ENCODE measurements at regions not wholly inside any gene's neighbourhood (a gene's known extent, or its start where the extent isn't known, plus 50 kb on each side); places are given as distances from the start of the nearest gene placed in this dataset.
"Not testable (repeated sequence)": the region's sequence is repeated elsewhere in the genome, so short reads cannot be mapped to it uniquely, and the experiment has no call there.

GRCh38 chr2:89767572-89768435 lies 1076.3 kb downstream of the RPIA start:
- POLR2A ChIA-PET: no interaction called here
- H3K36me3 Mint-ChIP-seq: peaks cover 0 to 13% (median 7%) of the 10 kb centered on the region in 5 donors
- peaks cover 0 to 3% (median 0%) of the 10 kb centered on the region in 7 donors for H3K4me1 Mint-ChIP-seq
- Histone ChIP-seq H3K27ac (ENCODE audit: low read depth, low read length) (no peak overlapping the region), H3K27me3 (ENCODE audit: control insufficient read depth in 2 of 2, insufficient read depth in 2 of 2, low read length in 2 of 2) (peaks cover 0 to 5% of the 10 kb centered on the region in 2 donors), H3K4me3 (ENCODE audit: low read length) (no peak overlapping the region), H3K36me3 (ENCODE audit: control insufficient read depth in 2 of 3, insufficient read depth in 3 of 3, low read length in 3 of 3) (no peaks in the 10 kb centered on the region), H3K4me1 (ENCODE audit: control insufficient read depth in 2 of 2, insufficient read depth in 2 of 2, low read length in 2 of 2) (no peaks in the 10 kb centered on the region), H3K9me3 (ENCODE audit: control insufficient read depth in 2 of 3, low read length in 3 of 3) (peaks cover 0 to 5% (median 0%) of the 10 kb centered on the region in 3 experiments)
- CTCF ChIA-PET: no interaction called here
- H3K27me3 Mint-ChIP-seq: peaks cover 22 to 55% (median 38%) of the 10 kb centered on the region in 5 donors
- H3K27ac Mint-ChIP-seq: no peak overlapping the region
- no peak overlapping the region for H3K4me3 Mint-ChIP-seq
- ATAC-seq (no peak), DNase-seq (no peak)
- intact Hi-C loops (cut with micrococcal nuclease): no loop called here
- peaks cover 12 to 56% (median 26%) of the 10 kb centered on the region in 11 donors for H3K9me3 Mint-ChIP-seq

- peaks cover 10 to 69% (median 21%) of the 10 kb centered on the region in 3 experiments for H3K9me3 ChIP-seq (ENCODE audit: control insufficient read depth in 2 of 3, low read length in 3 of 3)
- H3K4me1 Mint-ChIP-seq: no peaks in the 10 kb centered on the region
- no peaks in the 10 kb centered on the region for H3K27me3 ChIP-seq (ENCODE audit: control insufficient read depth in 2 of 2, insufficient read depth in 2 of 2, low read length in 2 of 2)
- H3K4me1 ChIP-seq (ENCODE audit: control insufficient read depth in 2 of 2, insufficient read depth in 2 of 2, low read length in 2 of 2): no peaks in the 10 kb centered on the region
- no peak overlapping the region for H3K4me3 Mint-ChIP-seq
- ATAC-seq (no peak), DNase-seq (no peak)
- peaks cover 4 to 83% (median 44%) of the 10 kb centered on the region in 5 donors for H3K36me3 Mint-ChIP-seq
- no peak overlapping the region for H3K4me3 ChIP-seq (ENCODE audit: low read length)
- H3K9me3 Mint-ChIP-seq: peaks cover 62 to 96% (median 80%) of the 10 kb centered on the region in 11 donors
- H3K27ac Mint-ChIP-seq: no peak overlapping the region
- CTCF ChIA-PET: no interaction called here
- no peaks in the 10 kb centered on the region for H3K27me3 Mint-ChIP-seq
- intact Hi-C loops (cut with micrococcal nuclease): no loop called here
- POLR2A ChIA-PET: no interaction called here
- no peaks in the 10 kb centered on the region for H3K36me3 ChIP-seq (ENCODE audit: control insufficient read depth in 2 of 3, insufficient read depth in 3 of 3, low read length in 3 of 3)
- no peak overlapping the region for H3K27ac ChIP-seq (ENCODE audit: low read depth, low read length)
These were observed 1084.4 kb downstream of the RPIA start for GRCh38 chr2:89775885-89776284.

DNA sequence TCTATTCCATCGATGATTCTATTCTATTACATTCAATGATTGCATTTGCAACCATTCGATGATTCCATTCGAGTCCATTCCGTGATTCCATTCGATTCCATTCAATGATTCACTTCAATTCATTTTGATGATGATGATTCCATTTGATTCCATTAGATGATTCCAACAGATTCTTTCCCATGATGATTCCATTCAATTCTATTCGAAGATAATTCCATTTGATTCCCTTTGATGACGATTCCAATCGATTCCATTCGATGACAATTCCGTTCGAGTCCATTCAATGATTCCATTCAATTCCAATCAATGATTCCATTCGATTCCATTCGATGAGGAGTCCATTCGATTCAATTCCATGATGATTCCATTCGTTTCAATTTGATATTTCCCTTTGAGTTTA lies 1088.8 kb downstream of the RPIA start:
- Histone ChIP-seq H3K27me3 (ENCODE audit: control insufficient read depth in 2 of 2, insufficient read depth in 2 of 2, low read length in 2 of 2) (no peaks in the 10 kb centered on the region), H3K36me3 (ENCODE audit: control insufficient read depth in 2 of 3, insufficient read depth in 3 of 3, low read length in 3 of 3) (no peaks in the 10 kb centered on the region), H3K4me1 (ENCODE audit: control insufficient read depth in 2 of 2, insufficient read depth in 2 of 2, low read length in 2 of 2) (no peaks in the 10 kb centered on the region), H3K9me3 (ENCODE audit: control insufficient read depth in 2 of 3, low read length in 3 of 3) (peaks cover 10 to 72% (median 26%) of the 10 kb centered on the region in 3 experiments), H3K4me3 (ENCODE audit: low read length) (no peak overlapping the region), H3K27ac (ENCODE audit: low read depth, low read length) (no peak overlapping the region)
- H3K4me1 Mint-ChIP-seq: peaks cover 0 to 2% (median 0%) of the 10 kb centered on the region in 7 donors
- ATAC-seq: no peak
- peaks cover 4 to 95% (median 69%) of the 10 kb centered on the region in 5 donors for H3K36me3 Mint-ChIP-seq
- intact Hi-C loops (cut with micrococcal nuclease): no loop called here
- POLR2A ChIA-PET: no interaction called here
- H3K4me3 Mint-ChIP-seq: no peak overlapping the region
- H3K27me3 Mint-ChIP-seq: no peaks in the 10 kb centered on the region
- H3K9me3 Mint-ChIP-seq: peaks cover 71 to 100% (median 93%) of the 10 kb centered on the region in 11 donors
- no peak overlapping the region for H3K27ac Mint-ChIP-seq
- no peak for DNase-seq
- CTCF ChIA-PET: no interaction called here

- H3K36me3 Mint-ChIP-seq: peaks cover 4 to 88% (median 61%) of the 10 kb centered on the region in 5 donors
- CTCF ChIA-PET: no interaction called here
- no peak overlapping the region for H3K4me3 ChIP-seq (ENCODE audit: low read length)
These were observed 1090.5 kb downstream of the RPIA start for GRCh38 chr2:89781962-89782361.

DNA sequence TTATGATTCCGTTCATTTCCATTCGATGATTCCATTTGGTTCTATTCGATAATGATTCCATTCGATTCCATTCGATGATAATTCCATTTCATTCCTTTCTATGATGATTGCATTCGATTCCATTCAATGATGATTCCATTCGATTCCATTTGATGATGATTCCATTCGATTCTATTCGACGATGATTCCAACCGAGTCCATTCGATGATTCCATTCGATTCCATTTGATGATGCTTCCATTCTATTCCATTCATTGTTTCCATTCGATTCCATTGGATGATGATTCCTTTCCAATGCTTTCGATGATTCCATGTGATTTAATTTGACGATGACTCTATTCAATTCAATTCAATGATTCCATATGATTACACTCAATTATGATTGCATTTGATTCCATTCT lies 1093.5 kb downstream of the RPIA start:
- no peak for ATAC-seq
- peaks cover 4 to 85% (median 57%) of the 10 kb centered on the region in 5 donors for H3K36me3 Mint-ChIP-seq
- Histone ChIP-seq H3K9me3 (ENCODE audit: control insufficient read depth in 2 of 3, low read length in 3 of 3) (peaks cover 7 to 37% (median 8%) of the 10 kb centered on the region in 3 experiments), H3K27me3 (ENCODE audit: control insufficient read depth in 2 of 2, insufficient read depth in 2 of 2, low read length in 2 of 2) (no peaks in the 10 kb centered on the region), H3K36me3 (ENCODE audit: control insufficient read depth in 2 of 3, insufficient read depth in 3 of 3, low read length in 3 of 3) (no peaks in the 10 kb centered on the region), H3K4me3 (ENCODE audit: low read length) (no peak overlapping the region), H3K4me1 (ENCODE audit: control insufficient read depth in 2 of 2, insufficient read depth in 2 of 2, low read length in 2 of 2) (no peaks in the 10 kb centered on the region), H3K27ac (ENCODE audit: low read depth, low read length) (no peak overlapping the region)
- no peak overlapping the region for H3K27ac Mint-ChIP-seq
- peaks cover 61 to 100% (median 89%) of the 10 kb centered on the region in 11 donors for H3K9me3 Mint-ChIP-seq
- H3K27me3 Mint-ChIP-seq: no peaks in the 10 kb centered on the region
- no peak for DNase-seq
- ChIA-PET CTCF (no interaction called here), POLR2A (no interaction called here)
- no peak overlapping the region for H3K4me3 Mint-ChIP-seq
- intact Hi-C loops (cut with micrococcal nuclease): no loop called here
- peaks cover 0 to 2% (median 0%) of the 10 kb centered on the region in 7 donors for H3K4me1 Mint-ChIP-seq

More at GRCh38 chr2:89781962-89782361, 1090.5 kb downstream of the RPIA start:
- Mint-ChIP-seq H3K27me3 (no peaks in the 10 kb centered on the region), H3K9me3 (peaks cover 64 to 100% (median 88%) of the 10 kb centered on the region in 11 donors), H3K27ac (no peak overlapping the region), H3K4me3 (no peak overlapping the region), H3K4me1 (peaks cover 0 to 2% (median 0%) of the 10 kb centered on the region in 7 donors)
- intact Hi-C loops (cut with micrococcal nuclease): no loop called here
- POLR2A ChIA-PET: no interaction called here
- no peaks in the 10 kb centered on the region for H3K4me1 ChIP-seq (ENCODE audit: control insufficient read depth in 2 of 2, insufficient read depth in 2 of 2, low read length in 2 of 2)
- H3K36me3 ChIP-seq (ENCODE audit: control insufficient read depth in 2 of 3, insufficient read depth in 3 of 3, low read length in 3 of 3): no peaks in the 10 kb centered on the region
- H3K27me3 ChIP-seq (ENCODE audit: control insufficient read depth in 2 of 2, insufficient read depth in 2 of 2, low read length in 2 of 2): no peaks in the 10 kb centered on the region
- DNase-seq (no peak), ATAC-seq (no peak)
- H3K27ac ChIP-seq (ENCODE audit: low read depth, low read length): no peak overlapping the region
- H3K9me3 ChIP-seq (ENCODE audit: control insufficient read depth in 2 of 3, low read length in 3 of 3): peaks cover 10 to 55% (median 26%) of the 10 kb centered on the region in 3 experiments

GRCh38 chr2:89785528-89785927 lies 1094.1 kb downstream of the RPIA start:
- H3K27ac ChIP-seq (ENCODE audit: low read depth, low read length); H3K27me3 ChIP-seq (ENCODE audit: control insufficient read depth in 2 of 2, insufficient read depth in 2 of 2, low read length in 2 of 2); H3K27me3 Mint-ChIP-seq; intact Hi-C loops (cut with micrococcal nuclease); DNase-seq; H3K27ac Mint-ChIP-seq; ATAC-seq; H3K4me3 Mint-ChIP-seq; H3K4me1 Mint-ChIP-seq; CTCF ChIA-PET; H3K4me1 ChIP-seq (ENCODE audit: control insufficient read depth in 2 of 2, insufficient read depth in 2 of 2, low read length in 2 of 2); POLR2A ChIA-PET; H3K36me3 ChIP-seq (ENCODE audit: control insufficient read depth in 2 of 3, insufficient read depth in 3 of 3, low read length in 3 of 3); H3K4me3 ChIP-seq (ENCODE audit: low read length): not testable (repeated sequence)
- Mint-ChIP-seq H3K36me3 (peaks cover 0 to 85% (median 57%) of the 10 kb centered on the region in 5 donors), H3K9me3 (peaks cover 59 to 100% (median 89%) of the 10 kb centered on the region in 11 donors)
- H3K9me3 ChIP-seq (ENCODE audit: control insufficient read depth in 2 of 3, low read length in 3 of 3): peaks cover 2 to 32% (median 4%) of the 10 kb centered on the region in 3 experiments
